ENCODE measurements at regions not wholly inside any gene's neighbourhood (a gene's known extent, or its start where the extent isn't known, plus 50 kb on each side); places are given as distances from the start of the nearest gene placed in this dataset.
"Not testable (repeated sequence)": the region's sequence is repeated elsewhere in the genome, so short reads cannot be mapped to it uniquely, and the experiment has no call there.

- TF ChIP-seq CTCF, POLR2A, EP300 (IDR thresholded peaks at IDR 0.05): not testable (repeated sequence)
Observed at GRCh38 chrX:89756466-89756865, 165.2 kb upstream of the TGIF2LX start.

Measured in tibial nerve (tissue), 4 donors.